AG20443 (cell line): ENCODE measurements at regions not wholly inside any gene's neighbourhood (a gene's known extent, or its start where the extent isn't known, plus 50 kb on each side); places are given as distances from the start of the nearest gene placed in this dataset.

Experiments used
- DNase-seq: peaks from one replicate; pipeline ENCODE4 v3.0.0; 2012; ENCODE audit warnings: low spot score, mixed read lengths

DNA sequence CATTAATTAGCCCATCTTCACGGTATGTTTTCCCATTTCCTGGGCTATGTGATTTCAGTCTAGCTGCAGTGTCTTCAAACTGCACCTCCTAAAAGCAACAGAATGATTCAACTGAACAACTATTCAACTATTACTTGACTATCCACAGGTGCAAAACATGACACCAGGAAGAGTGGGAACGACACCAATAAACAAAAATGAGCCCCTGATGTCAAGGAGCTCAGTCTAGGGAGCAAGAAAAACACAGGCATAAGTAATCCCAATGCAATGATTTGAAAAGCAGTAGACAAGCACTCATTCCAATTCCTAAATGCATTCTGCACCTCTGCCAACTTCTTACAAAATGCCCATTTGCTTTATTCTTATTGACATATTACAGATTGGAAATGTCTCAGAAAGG lies 285.6 kb downstream of the ETS1 start:
- no peak for DNase-seq

DNA sequence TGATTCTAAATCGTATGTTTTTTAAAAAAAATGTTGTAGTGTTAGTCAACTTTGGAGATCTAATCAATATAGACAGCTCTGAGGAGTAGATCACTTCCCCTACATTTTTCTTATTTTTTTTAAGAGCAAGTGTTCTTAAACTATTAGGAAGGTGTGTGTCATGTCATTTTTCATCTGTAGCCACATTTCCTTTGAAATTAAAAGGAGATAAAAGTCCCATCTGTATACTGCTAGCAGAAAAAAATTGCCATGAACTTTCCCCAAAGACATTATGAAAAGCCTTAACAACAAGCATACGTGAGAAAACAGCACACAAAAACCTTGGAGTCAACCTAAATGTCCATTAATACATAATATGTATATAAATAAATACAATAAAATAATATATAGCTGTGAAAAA lies 286.6 kb downstream of the ETS1 start:
- no peak for DNase-seq

- peak; percentile 57 for DNase-seq
Observed at GRCh38 chr11:128299132-128299726, 288.1 kb downstream of the ETS1 start.

GRCh38 chr11:128298271-128298670 lies 289.1 kb downstream of the ETS1 start:
- no peak for DNase-seq

GRCh38 chr11:128297805-128298204 lies 289.6 kb downstream of the ETS1 start:
- no peak for DNase-seq

- no peak for DNase-seq
Observed at GRCh38 chr11:128297091-128297651, 290.2 kb downstream of the ETS1 start.

DNA sequence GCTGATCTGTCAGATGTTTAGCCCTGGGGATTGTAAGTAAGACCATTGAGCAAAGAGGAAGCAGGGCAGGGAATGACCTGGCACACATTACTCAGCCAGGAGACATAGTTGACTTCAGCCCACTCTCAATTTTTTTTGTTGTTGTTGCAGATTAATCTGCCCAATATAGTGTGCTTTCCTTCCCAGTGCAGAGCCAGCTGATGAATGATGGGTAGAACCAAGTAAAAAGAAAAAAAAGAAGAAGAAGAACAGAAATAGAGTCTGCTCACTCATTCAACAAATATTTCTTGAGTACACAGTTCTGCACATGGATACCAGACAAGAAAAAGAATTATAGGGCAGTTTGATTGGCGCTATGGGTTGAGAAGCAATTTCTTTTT lies 292.7 kb downstream of the ETS1 start:
- no peak for DNase-seq

DNA sequence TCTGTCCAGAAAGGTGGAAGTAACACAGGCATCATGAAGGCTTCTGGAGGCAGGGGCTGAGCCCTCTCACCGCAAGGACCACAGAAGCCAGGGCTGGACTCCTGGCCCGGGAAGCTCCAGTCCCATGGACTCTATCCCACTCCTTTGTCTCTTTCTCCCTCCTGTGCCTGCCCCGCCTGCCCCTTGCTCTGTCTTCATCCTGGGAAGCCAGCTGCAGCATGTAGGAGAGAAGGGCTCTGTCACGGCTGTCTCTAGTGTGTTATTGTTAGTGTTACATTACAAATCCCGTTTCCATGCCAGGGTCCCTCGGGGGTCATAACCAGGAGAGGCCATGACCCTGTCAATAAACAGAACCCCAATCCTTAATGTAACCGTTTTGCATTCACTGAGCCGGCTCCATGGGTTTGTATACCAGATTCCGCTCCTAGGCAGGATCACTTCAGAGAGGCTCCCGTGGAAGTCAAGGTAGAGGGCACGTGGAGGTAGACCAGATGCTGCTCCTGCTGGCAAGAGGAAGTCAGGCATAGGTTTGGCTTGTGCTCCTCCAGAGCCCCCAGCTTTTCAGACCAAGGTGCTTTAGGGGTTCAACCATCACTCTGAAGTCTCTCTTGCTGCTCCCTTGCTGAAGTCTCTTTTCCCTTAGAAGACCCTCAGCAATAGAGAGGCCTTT lies 293.2 kb downstream of the ETS1 start:
- DNase-seq = no peak

GRCh38 chr11:128291835-128292234 lies 295.5 kb downstream of the ETS1 start:
- no peak for DNase-seq

DNA sequence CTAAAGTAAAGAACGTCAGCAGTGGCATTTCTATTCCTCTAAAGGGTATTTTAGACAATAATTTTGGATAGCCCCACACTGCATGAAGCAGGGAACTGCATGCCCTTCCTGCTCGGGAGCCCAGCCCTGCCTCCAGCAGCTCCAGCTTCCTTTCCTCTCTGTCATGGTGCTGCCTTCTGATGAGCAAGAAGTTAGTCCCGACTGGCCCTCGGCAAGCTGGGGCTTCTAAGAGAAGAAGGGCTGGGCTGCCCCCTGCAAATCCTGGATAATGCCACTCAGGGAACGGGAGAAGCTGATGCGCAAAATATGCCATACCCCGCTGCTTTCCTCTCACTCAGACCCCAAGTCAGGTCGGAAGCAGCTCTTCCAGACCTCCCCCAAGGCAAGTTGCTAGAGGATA lies 296.4 kb downstream of the ETS1 start:
- no peak for DNase-seq

GRCh38 chr11:128290106-128290840 lies 297.1 kb downstream of the ETS1 start:
- DNase-seq = peak; percentile 82

DNA sequence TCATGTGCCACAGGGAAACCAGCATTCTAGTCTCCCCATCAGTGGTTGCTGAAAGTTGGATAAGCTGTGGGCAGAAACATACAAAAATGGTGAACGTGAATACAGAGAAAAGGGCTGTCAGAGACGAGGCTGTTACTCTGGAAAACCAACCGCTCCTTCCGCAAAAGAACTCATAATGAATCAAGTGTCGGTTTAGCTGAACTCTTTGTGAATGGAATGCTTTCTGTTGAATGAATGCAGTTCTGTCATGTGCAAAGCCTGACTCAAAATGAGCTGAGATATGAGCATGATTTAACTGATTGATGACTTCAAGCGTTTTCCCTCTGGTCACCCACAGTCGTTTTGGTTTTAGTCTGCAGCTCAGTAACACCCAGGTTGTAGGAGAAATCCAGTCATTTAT lies 298.3 kb downstream of the ETS1 start:
- DNase-seq = no peak

- DNase-seq = peak; percentile 13
Observed at GRCh38 chr11:128288368-128288767, 299.0 kb downstream of the ETS1 start.

GRCh38 chr11:128285321-128285720 lies 302.0 kb downstream of the ETS1 start:
- no peak for DNase-seq

DNA sequence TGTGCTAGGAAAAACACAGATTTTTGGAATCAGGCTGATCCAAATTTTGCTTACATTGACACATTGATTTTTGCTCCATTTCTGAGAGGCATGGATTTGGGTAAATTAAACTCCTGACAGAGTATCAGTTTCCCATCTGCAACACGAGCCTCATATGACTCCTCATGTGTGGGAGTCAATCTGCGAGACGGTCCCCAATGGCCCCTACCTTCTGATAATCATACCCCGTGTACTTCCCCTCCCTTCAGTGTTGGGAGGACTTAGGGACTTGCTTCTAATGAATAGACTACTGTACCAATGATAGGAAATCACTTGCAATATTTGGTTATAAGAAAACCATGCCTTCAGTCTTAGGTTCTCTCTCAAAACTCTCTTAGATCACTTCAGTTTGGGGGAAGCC lies 302.7 kb downstream of the ETS1 start:
- DNase-seq = no peak

DNA sequence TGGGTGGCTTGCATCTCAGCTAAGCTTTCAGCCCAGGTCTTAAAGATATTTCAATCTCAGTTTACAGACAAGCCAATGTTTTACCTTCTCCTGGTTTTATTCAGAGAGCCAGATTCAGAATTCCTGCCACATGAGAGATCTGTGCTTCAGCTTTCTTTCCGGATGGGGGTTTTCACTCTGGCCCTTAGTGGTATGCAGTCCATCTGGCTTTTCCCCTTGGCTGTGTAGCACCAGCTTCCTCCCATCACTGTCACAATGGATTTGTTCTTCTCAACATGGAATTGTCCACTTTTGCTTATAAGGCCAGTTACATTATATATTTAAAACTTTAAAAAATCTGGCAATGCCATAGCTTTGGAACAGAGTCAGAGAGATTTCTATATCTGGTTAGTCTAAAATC lies 303.9 kb downstream of the ETS1 start:
- DNase-seq = peak; percentile 17

GRCh38 chr11:128282053-128282452 lies 305.3 kb downstream of the ETS1 start:
- DNase-seq = no peak

DNA sequence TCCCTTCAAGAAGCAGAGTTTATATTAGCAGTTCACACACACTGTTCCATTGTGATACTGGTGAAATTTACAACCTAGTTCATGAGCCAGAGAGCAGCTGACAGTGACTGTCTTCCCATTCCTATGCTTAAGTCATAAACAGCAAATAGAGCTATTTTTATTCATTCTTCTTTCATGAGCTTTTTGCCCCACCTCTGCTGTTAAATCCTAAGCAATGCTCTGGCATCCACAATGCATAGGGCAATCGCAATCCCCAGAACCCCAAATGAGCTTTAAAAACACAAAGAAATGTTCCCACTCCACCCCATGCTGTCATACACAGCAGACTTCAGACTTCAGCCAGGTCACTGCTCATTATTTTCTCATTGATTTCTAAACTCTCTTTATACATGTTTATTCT lies 307.5 kb downstream of the ETS1 start:
- DNase-seq = peak; percentile 85

DNA sequence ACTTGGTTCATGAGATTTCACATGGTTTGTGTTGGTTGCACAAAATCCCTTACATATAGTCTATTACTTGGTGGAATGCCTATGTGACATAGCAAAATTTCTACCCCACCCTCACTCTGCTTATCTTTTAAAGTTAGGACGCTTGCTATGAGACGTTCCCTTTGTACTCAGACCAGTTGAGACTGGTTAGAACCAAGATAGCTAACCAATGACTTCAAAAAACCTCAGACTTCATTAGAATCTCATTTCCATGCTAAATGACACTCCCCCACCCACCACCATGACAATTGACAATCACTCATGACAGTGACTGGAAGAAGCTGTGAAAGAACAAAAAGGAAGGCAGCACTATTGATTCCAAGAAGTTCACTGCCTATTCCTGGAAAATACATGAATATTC lies 313.6 kb downstream of the ETS1 start:
- no peak for DNase-seq

DNA sequence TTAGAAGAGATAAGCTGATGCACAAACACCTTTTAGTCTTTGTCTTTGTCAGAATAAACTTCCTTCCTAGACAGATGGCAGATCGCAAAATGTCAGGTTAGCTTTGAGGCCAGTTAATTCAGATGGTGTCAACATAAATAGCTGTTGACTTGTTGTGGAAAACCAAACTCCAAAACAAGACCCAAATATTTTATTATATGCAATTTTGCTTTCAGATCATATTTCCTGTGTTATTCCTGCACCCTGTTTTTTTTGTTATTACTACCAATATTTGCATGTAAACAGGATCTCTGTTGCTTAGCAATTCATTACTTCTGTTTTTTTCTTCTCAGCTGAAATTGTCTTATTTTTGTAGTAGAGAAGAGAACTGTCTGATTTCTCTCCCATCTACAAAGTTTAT lies 316.0 kb downstream of the ETS1 start:
- no peak for DNase-seq

DNA sequence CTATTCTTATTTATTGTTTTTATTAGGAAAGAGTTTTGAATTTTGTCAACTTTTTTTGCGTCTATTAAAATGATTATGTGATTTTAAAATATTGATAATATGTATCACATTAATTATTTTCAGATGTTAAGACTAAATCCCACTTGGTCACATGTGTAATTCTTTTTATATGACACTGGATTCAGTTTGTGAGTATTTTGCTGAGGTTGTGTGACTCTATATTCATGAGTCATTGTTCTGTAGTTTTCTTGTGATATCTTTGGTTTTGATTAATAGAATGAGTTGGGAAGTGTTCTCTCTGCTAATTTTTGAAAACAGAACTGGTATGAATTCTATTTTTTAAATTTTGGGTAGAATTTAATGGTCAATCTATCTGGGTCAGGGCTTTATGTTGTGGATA lies 317.9 kb downstream of the ETS1 start:
- peak; percentile 15 for DNase-seq

DNA sequence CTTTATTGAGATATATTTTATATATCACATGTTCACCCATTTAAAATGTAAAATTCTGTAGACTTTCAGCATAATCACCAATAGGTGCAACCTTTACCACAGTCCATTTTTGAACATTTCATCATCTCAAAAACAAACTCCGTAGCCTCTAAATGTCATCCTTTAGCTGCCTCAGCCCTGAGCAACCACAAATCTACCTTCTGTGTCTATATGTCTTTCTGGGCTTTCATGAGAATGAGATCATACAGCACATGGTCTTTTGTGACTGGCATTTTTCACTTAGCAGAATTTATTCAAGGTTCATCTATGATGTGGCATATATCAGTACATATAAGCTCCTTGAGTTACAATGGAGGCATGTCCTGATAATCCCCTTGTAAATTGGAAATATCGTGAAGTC lies 320.5 kb downstream of the ETS1 start:
- no peak for DNase-seq
